Hematopoietic multipotent progenitor cell treated with erythropoietin and hydrocortisone succinate and interleukin-3 and kit ligand, for 8 days (in vitro differentiated cells): ENCODE measurements at regions not wholly inside any gene's neighbourhood (a gene's known extent, or its start where the extent isn't known, plus 50 kb on each side); places are given as distances from the start of the nearest gene placed in this dataset.

Source experiments
- DNase-seq: peaks from one replicate; pipeline ENCODE4 v3.0.0-alpha.2; 2015

DNA sequence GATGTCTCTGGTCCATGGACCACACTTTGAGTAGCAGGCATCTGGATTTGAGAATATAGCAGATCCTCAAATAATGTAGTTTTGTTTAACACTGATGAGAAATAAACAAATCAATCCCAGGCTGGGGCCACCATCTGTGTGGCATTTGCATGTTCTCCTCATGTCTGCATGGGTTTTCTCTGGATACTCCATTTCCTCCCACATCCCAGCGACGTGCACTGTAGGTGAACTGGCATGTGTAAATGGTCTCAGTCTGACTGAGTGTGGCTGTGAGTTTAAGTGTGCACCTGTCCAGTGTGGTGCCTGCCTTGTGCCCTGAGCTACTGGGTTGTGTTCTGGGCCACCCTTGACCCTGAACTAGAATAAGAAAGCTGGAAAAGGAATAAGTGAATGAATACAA lies 66.3 kb upstream of the NANOGP8 start:
- no peak for DNase-seq

DNA sequence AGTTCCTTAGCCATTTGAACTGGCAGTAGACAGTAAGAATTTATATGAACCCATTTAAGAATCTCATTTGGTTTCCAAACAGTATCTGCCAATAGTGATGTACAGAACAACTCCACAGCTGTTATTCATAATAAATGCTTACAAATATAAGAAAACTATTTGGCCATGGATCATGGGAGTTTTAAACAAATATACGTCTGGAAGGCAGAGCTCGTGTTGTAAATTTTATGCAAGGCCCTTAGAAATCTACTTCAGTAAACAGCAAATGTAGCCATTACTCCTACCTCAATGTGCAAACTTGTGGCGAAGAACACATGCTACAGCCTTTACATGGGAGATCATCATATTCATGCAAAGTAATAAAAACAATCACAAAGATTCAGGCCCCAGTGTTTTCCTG lies 65.3 kb upstream of the NANOGP8 start:
- DNase-seq = no peak

DNA sequence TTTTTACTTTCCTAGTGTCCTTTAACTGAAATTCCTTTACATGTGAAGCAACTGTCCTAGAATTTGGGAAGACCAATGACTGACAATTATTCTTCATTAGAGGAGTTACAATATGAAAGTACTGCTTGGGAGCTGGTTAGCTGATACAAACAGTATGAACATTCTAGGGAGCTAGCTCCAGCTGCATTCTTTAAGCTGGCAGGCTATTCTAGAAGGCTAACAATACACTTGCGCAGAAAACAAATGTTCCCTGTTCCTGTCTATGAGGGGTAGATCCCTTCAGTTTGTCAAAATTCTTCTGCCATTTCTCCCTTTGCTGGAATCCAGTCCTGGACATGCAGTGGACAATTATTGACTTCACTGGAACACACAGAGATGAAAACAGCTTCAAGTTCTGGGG lies 60.2 kb upstream of the NANOGP8 start:
- no peak for DNase-seq

DNA sequence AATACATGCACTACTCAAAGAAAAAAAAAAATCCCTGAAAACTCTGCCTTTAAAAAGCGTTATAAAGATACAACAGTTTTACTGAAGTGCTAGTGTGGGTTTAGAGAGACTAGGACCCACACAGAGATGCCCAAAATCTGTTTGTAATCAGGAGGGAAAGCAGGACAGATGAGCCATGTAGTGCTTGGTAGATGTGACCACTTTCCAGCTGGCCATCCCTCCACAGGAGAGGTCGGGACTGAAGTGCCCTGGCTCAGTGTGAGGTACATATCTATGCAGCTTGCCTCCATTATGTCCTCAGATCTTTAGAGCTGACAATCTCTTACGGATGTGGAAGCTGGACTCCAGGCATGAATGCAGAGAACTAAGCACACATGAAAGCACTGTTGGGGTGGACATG lies 57.5 kb upstream of the NANOGP8 start:
- no peak for DNase-seq

DNA sequence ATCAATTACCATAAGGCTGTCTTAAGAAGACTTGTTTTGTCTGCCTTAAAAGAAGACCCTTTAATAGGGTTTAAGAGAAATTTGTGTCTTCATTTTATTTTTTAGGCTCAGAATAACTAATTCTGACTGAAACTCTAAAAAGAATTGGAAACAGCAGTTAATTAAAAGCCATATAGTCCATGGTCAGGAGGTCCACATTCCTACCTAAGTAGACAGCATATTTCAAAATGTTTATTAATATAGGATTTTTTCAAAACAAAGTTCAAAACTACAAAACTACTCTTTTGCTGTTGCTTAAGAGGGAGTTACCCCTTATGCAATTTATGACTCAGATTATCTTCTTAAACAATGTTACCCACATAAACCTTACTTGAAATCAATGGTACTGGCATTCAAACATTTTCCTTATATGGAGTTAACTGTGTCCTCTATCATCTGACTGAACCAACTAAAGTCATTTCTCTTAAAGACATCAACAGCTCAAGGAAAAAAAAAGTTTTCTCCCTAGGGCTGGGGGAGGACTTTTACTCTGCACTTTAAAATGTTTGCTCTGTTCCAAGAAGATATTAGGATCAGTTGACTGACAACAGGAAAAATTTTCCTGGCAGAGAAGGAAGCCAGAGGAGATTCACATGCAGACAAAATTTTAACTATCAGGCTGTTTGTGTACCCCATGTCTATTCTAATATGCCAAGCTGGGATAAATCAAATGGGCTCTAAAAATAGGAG lies 56.8 kb upstream of the NANOGP8 start:
- peak; percentile 27 for DNase-seq

DNA sequence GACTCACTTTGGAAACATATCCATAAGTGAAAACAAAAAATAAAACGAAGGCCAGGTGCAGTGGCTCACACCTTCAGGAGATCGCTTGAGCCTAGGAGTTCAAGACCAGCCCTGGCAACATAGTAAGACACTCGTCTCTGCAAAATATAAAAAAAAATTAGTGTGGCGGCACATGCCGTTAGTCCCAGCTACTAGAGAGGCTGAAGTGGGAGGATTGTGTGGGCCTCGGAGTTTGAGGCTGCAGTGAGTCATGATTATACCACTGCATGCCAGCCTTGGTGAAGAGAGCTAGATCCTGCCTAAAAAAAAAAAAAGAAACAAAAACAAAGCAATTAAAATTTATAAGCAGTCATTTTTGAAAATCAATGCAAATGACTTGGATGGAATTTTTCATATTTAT lies 54.7 kb upstream of the NANOGP8 start:
- DNase-seq = no peak

DNA sequence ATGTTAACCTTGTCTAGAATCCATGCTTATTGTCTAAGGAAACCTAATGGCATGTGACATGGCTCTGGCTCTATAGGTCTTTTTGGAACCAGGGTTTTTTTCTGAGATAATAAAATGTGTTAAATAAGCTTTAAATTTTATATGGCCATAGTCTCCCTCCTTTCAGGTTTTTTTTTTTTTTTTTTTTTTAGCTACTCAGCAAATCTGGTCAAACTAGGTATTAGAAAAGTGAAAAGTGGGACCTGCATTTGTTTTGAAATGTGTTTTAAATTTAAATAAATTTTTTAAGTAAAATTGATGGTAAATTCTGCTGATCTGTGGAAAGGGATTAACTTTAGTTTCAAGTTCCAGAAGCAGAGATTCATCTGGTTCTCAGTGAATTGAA lies 52.1 kb upstream of the NANOGP8 start:
- no peak for DNase-seq

DNA sequence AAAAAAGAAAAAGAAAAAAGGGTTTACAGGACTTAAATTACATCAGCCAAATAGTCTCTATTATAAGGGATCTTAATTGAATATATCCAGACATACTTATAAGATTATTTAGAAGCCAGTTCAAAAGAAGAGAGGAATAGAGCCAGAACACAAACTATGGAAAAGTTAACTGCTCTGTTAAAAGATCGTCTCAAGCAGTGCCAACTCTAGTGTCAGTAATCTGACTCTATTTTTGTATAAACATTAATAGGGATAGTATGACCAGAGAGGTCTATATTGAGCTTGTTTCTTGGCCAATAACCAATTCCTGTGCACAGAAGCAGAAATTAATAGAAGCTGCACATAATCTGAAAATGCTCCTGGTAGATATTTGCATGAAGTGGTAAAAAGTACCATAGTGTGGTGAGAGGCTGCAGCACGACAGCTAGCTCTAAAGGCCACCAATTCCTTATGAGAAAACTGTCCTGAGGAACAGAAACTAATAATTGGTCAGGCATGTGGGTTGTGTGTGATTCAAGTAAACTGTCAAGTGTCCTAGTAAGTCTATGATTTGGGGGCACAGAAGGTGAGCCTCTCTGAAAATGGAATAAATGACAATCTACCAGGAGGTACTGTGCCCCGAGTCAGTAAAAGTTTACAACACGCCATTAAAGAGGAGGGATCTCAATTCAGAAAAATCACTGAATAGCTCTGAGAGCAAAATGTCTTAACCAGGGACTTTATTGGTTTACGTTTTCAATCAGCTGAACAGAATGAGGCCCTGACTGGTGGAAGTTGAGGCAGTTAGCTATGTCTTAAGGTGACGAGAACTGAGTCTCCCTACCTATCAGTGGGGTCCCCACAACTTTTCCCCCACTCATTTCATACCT lies 51.5 kb upstream of the NANOGP8 start:
- DNase-seq = no peak
